GM06990 (cell line): ENCODE measurements at regions not wholly inside any gene's neighbourhood (a gene's known extent, or its start where the extent isn't known, plus 50 kb on each side); places are given as distances from the start of the nearest gene placed in this dataset.

ENCODE experiments used
- DNase-seq: peaks from one replicate; pipeline ENCODE4 v3.0.0-alpha.2; 2011; ENCODE audit not compliant: insufficient read length; ENCODE audit errors: extremely low read depth
- H3K27me3 ChIP-seq: replicated peaks from 2 replicates; pipeline ENCODE4 v1.6.0; 2011; ENCODE audit warnings: low read length; ENCODE audit not compliant: control insufficient read depth, insufficient read depth
- H3K36me3 ChIP-seq: 2 replicates; pipeline ENCODE4 v1.5.1; 2011; ENCODE audit warnings: low read length; ENCODE audit not compliant: control insufficient read depth, insufficient read depth
- H3K4me3 ChIP-seq: replicated peaks from 2 replicates; pipeline ENCODE4 v1.5.1; 2011; ENCODE audit warnings: low read depth, mild to moderate bottlenecking, control low read depth, low read length
- TF ChIP-seq, protein P1 (sequence below): IDR thresholded peaks from 2 replicates; pipeline ENCODE4 v1.5.1; 2011; ENCODE audit warnings: low read length, control low read depth, mild to moderate bottlenecking, inconsistent platforms; ENCODE audit not compliant: insufficient read depth, poor library complexity, severe bottlenecking

DNA sequence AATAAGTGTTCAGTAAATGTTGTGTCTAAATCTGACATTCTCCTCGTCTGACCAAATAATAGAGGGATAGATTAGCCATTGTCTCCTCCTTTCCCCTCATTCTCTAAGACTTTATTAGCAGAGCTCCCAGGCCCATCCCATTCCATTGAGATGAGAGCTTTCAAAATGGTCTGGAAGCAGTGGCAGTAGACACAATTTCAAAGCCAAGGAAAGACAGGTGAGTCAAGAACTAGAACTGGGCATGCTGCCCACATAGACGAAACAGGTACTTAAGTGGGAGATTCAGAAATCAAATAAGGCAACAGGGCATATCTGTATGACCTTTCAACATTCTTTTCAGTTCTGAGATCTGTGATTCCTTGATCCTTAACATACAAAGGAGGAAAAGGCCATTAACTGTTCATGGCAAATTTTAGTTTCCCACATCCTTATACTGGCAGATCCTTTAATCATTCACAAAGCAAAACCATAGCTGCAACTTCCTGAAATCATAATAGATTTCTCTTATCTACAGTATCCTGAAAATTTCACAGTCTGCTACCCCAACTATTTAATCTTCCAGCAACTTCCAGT is 96.6 kb upstream of the KCNA4 start:
- DNase-seq = no peak
- Histone ChIP-seq H3K36me3 (no peaks in the 10 kb centered on the region), H3K27me3 (no peaks in the 10 kb centered on the region; the same call in 1 of the 2 replicates), H3K4me3 (no peak overlapping the region)
- TF ChIP-seq, protein P1, sequence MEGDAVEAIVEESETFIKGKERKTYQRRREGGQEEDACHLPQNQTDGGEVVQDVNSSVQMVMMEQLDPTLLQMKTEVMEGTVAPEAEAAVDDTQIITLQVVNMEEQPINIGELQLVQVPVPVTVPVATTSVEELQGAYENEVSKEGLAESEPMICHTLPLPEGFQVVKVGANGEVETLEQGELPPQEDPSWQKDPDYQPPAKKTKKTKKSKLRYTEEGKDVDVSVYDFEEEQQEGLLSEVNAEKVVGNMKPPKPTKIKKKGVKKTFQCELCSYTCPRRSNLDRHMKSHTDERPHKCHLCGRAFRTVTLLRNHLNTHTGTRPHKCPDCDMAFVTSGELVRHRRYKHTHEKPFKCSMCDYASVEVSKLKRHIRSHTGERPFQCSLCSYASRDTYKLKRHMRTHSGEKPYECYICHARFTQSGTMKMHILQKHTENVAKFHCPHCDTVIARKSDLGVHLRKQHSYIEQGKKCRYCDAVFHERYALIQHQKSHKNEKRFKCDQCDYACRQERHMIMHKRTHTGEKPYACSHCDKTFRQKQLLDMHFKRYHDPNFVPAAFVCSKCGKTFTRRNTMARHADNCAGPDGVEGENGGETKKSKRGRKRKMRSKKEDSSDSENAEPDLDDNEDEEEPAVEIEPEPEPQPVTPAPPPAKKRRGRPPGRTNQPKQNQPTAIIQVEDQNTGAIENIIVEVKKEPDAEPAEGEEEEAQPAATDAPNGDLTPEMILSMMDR = no peak

DNA sequence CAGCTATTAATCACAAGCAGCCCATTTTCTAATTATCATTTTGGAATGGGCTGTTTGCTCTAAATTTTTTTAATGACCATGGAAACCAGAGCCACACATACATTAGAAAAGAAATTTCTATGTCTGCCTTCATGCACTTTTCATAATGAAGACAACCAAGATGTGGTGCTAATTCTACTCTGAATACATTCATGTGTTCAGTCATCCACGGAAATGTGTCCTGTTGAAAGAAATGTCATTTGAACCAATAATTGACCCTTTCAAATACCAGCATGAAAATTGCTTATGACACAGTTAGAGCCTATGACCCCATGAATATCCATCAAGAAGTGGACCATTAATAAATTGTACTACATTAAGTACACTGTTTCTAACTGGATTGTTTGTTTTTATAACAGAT is 99.7 kb upstream of the KCNA4 start:
- DNase-seq = no peak
- TF ChIP-seq, protein P1 = no peak

DNA sequence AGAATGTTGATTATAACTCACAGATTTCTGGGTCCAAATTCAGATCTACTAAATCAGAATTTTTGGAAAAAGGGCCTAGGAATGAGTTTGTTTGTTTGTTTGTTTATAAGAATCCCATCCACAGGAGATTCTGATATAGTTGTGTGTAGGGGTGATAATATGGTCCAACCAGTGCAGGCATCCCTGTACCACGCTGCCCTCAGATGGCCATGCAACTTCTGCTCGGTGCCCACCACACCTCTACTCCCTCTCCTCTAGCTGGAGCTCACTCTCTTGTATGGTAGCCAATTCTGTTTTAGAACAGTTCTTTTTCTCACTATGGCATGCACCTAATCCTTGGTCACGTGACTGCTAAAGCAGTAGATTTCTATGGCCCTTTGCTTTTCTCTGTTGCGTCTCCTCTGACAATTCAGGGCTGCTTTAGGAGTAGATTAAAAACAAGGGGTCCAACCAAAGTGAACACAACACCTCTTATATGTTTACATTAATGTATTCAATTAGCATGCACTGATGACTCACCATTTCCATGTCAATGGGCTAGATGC is 103.3 kb upstream of the KCNA4 start:
- TF ChIP-seq, protein P1 = no peak
- no peak for DNase-seq
- H3K27me3 ChIP-seq = no peaks in the 10 kb centered on the region
- H3K36me3 ChIP-seq = no peaks in the 10 kb centered on the region
- no peak overlapping the region for H3K4me3 ChIP-seq

More for the DNA sequence above, 99.7 kb upstream of the KCNA4 start:
- H3K36me3 ChIP-seq = no peaks in the 10 kb centered on the region
- H3K27me3 ChIP-seq = no peaks in the 10 kb centered on the region; the same call in 1 of the 2 replicates
- no peak overlapping the region for H3K4me3 ChIP-seq

DNA sequence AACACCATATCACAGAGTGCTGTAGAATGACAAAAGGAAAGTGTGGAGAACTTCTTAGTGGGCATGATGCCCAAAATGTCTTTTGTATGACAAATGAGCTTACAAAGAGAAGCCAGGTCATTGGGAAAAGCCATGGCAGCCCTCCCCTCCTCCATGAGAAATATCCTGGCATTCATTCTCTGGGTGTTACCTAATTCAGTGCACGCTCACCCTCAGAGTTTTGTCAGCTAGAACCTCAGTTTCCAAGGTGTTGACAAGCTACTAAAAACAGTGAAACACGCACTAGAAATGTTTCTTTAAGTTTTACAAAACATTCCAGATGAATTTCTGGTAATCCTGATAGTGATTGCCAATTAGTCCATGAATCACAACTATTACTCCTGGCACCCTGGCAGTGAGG is 105.4 kb upstream of the FSHB start:
- TF ChIP-seq, protein P1 = no peak
- Histone ChIP-seq H3K27me3 (no peaks in the 10 kb centered on the region), H3K4me3 (no peak overlapping the region), H3K36me3 (no peaks in the 10 kb centered on the region)
- no peak for DNase-seq

DNA sequence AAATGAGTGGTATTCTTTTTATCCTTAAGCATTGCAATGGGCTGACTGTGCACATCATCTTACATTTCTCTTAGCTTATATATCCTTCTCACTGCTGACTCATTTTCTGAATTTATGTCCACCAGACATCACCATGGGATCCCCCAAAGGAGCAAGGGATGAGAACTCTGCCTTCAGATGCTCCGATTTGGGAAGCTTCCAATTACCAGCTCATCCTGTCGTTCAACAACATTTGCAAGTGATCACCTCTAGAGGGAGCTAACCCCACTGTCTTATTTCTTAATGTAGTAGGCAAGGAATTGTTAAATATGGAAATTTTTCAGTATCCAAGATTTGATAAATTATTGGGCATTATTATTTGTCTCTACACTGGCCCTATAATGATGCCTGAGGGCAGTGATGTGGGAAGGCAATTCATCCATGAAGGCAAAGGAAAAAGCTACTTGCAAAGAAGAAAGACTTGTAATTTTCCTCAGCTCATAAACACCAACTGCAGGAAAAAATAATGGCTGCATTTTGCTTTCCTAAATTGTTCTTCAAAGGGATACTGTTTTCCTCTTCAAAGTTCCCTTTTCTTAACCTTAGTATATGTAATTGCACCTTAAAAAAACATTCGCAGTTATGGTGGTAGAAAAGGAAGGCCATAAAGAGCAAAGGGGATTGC is 102.4 kb upstream of the FSHB start:
- Histone ChIP-seq H3K27me3 (no peaks in the 10 kb centered on the region), H3K4me3 (no peak overlapping the region), H3K36me3 (no peaks in the 10 kb centered on the region)
- DNase-seq = no peak
- TF ChIP-seq, protein P1 = peak; percentile 73

DNA sequence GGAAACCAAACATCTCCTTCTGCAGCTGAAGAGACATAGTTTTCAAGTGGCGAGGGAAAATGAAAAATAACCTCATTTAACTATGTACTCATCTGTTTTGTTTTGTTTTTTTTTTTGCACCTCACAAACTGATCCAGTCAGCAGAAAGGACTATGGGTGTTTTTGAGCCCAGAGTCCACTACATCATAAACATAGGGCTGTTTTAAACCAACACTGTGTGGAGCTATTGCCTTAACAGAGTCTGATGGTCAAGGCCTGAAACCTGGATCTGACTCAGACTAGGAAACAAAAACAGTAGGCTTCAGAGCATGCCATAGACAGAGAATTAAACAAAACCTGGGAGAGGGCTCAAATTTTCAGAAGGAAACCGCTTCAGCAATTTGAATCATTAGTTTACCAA is 99.3 kb upstream of the FSHB start:
- TF ChIP-seq, protein P1 = peak; percentile 11
- no peaks in the 10 kb centered on the region for H3K27me3 ChIP-seq
- no peaks in the 10 kb centered on the region for H3K36me3 ChIP-seq

More for the DNA sequence above, 99.3 kb upstream of the FSHB start:
- no peak overlapping the region for H3K4me3 ChIP-seq
- DNase-seq = no peak
